Liver (tissue), 8 donors: ENCODE measurements at regions not wholly inside any gene's neighbourhood (a gene's known extent, or its start where the extent isn't known, plus 50 kb on each side); places are given as distances from the start of the nearest gene placed in this dataset.
A peak's percentile ranks its signal among the peaks of the same experiment; 100 is the strongest.

Experiments used
- DNase-seq: peaks from one replicate; pipeline ENCODE4 v3.0.0-alpha.2; 2017; ENCODE audit warnings: low spot score
- H3K27ac ChIP-seq, 2 donors: one replicate each; pipeline ENCODE4 v1.7.0; 2013; ENCODE audit warnings: inconsistent platforms in 2 of 2, low read length in 2 of 2, control low read depth in 1 of 2, low read depth in 1 of 2, mild to moderate bottlenecking in 1 of 2
- H3K27me3 ChIP-seq, 4 donors: one replicate each; pipeline versions ENCODE4 v1.6.1 to v1.7.0; 2013; ENCODE audit warnings: low read length in 3 of 4, inconsistent platforms in 1 of 4, mild to moderate bottlenecking in 1 of 4, moderate library complexity in 1 of 4; ENCODE audit not compliant: control insufficient read depth in 4 of 4, insufficient read depth in 4 of 4
- H3K36me3 ChIP-seq, 4 donors: one replicate each; pipeline versions ENCODE4 v1.6.1 to v1.7.0; 2013; ENCODE audit warnings: low read length in 3 of 4, mild to moderate bottlenecking in 3 of 4, low read depth in 1 of 4, moderate library complexity in 1 of 4; ENCODE audit not compliant: control insufficient read depth in 4 of 4, insufficient read depth in 3 of 4
- H3K4me1 ChIP-seq, 4 donors: one replicate each; pipeline versions ENCODE4 v1.6.1 to v1.7.0; 2013; ENCODE audit warnings: low read length in 3 of 4, mild to moderate bottlenecking in 3 of 4, moderate library complexity in 1 of 4; ENCODE audit not compliant: control insufficient read depth in 4 of 4, insufficient read depth in 4 of 4
- H3K4me3 ChIP-seq, 3 donors: one replicate each; pipeline versions ENCODE4 v1.6.1 to v1.7.0; 2013; ENCODE audit warnings: low read length in 3 of 3, control low read depth in 1 of 3, low read depth in 1 of 3, mild to moderate bottlenecking in 1 of 3
- H3K9ac ChIP-seq, 2 donors: one replicate each; pipeline ENCODE4 v1.7.0; 2013; ENCODE audit warnings: low read length in 2 of 2, mild to moderate bottlenecking in 2 of 2, moderate library complexity in 2 of 2, control low read depth in 1 of 2, low read depth in 1 of 2
- H3K9me3 ChIP-seq, 4 donors: one replicate each; pipeline versions ENCODE4 v1.6.1 to v1.7.0; 2013; ENCODE audit warnings: low read length in 3 of 4; ENCODE audit not compliant: control insufficient read depth in 4 of 4
- EGR1 ChIP-seq, 2 donors: IDR thresholded peaks; 2 replicates each; pipeline ENCODE4 v1.6.1; 2016 to 2018; ENCODE audit warnings: antibody characterized with exemption in 2 of 2, low read depth in 2 of 2
- FOXA1 ChIP-seq: IDR thresholded peaks from 2 replicates; pipeline ENCODE4 v1.6.1; 2016; ENCODE audit warnings: antibody characterized with exemption
- GABPA ChIP-seq, 2 donors: IDR thresholded peaks in 1 of 2; conservative IDR thresholded peaks in 1 of 2; 2 replicates each; pipeline ENCODE4 v1.6.1; 2016; ENCODE audit warnings: antibody characterized with exemption in 2 of 2, mild to moderate bottlenecking in 1 of 2, moderate library complexity in 1 of 2
- NR2F2 ChIP-seq: IDR thresholded peaks from 2 replicates; pipeline ENCODE4 v1.6.1; 2016; ENCODE audit warnings: antibody characterized with exemption
- TAF1 ChIP-seq: conservative IDR thresholded peaks from 2 replicates; pipeline ENCODE4 v1.6.1; 2016; ENCODE audit warnings: antibody characterized with exemption, mild to moderate bottlenecking
- YY1 ChIP-seq: IDR thresholded peaks from 2 replicates; pipeline ENCODE4 v1.6.1; 2016; ENCODE audit warnings: antibody characterized with exemption, mild to moderate bottlenecking
- WGBS: extraction: QIAGEN DNeasy Blood & Tissue Kit; methylation state at CpG from one replicate; pipeline ENCODE4 v1.1.7; 2013; 5-methylcytosine and 5-hydroxymethylcytosine counted together
- TF ChIP-seq, protein P1 (sequence below): fragments of 150-350 bp; IDR thresholded peaks from 2 replicates; pipeline ENCODE4 v1.5.1; 2017; ENCODE audit warnings: improper control_type of control experiment, low read depth, low read length; ENCODE audit not compliant: missing input control
- TF ChIP-seq, protein P2 (sequence below): IDR thresholded peaks from 2 replicates; pipeline ENCODE4 v1.6.1; 2016; ENCODE audit warnings: antibody characterized with exemption
- TF ChIP-seq, protein P3 (sequence below): IDR thresholded peaks from 2 replicates; pipeline ENCODE4 v1.6.1; 2016; ENCODE audit warnings: antibody characterized with exemption
- TF ChIP-seq, protein P4 (sequence below): IDR thresholded peaks from 2 replicates; pipeline ENCODE4 v1.6.1; 2016; ENCODE audit warnings: antibody characterized with exemption, mild to moderate bottlenecking
- donor health status: healthy.
- donor health status: healthy.
- donor health status: healthy.
- donor health status: healthy.
- donor health status: healthy.

DNA sequence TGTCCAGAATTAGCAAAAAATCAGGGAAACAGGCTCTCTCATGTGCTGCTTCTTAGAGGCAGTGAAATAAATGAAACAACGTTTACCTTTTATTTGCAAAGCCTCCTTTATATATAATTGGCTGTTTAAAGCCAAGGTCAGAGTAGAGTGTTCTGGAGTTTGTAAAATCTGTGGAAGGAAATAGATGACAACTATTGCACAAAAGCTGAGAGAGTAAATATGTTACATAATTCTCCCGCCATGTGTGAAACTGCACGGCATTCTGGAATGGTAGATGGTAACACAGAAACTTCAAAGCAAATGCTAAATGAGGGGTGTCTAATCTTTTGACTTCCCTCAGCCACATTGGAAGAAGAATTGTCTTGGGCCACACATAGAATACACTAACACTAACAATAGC lies 51.5 kb upstream of the FGF3 start (continued):
- TF ChIP-seq, protein P1, sequence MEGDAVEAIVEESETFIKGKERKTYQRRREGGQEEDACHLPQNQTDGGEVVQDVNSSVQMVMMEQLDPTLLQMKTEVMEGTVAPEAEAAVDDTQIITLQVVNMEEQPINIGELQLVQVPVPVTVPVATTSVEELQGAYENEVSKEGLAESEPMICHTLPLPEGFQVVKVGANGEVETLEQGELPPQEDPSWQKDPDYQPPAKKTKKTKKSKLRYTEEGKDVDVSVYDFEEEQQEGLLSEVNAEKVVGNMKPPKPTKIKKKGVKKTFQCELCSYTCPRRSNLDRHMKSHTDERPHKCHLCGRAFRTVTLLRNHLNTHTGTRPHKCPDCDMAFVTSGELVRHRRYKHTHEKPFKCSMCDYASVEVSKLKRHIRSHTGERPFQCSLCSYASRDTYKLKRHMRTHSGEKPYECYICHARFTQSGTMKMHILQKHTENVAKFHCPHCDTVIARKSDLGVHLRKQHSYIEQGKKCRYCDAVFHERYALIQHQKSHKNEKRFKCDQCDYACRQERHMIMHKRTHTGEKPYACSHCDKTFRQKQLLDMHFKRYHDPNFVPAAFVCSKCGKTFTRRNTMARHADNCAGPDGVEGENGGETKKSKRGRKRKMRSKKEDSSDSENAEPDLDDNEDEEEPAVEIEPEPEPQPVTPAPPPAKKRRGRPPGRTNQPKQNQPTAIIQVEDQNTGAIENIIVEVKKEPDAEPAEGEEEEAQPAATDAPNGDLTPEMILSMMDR: no peak
- TF ChIP-seq NR2F2: peak; percentile 13
- no peak for TF ChIP-seq EGR1 (IDR thresholded peaks at IDR 0.05; ENCODE audit: low read depth in 2 of 2)

DNA sequence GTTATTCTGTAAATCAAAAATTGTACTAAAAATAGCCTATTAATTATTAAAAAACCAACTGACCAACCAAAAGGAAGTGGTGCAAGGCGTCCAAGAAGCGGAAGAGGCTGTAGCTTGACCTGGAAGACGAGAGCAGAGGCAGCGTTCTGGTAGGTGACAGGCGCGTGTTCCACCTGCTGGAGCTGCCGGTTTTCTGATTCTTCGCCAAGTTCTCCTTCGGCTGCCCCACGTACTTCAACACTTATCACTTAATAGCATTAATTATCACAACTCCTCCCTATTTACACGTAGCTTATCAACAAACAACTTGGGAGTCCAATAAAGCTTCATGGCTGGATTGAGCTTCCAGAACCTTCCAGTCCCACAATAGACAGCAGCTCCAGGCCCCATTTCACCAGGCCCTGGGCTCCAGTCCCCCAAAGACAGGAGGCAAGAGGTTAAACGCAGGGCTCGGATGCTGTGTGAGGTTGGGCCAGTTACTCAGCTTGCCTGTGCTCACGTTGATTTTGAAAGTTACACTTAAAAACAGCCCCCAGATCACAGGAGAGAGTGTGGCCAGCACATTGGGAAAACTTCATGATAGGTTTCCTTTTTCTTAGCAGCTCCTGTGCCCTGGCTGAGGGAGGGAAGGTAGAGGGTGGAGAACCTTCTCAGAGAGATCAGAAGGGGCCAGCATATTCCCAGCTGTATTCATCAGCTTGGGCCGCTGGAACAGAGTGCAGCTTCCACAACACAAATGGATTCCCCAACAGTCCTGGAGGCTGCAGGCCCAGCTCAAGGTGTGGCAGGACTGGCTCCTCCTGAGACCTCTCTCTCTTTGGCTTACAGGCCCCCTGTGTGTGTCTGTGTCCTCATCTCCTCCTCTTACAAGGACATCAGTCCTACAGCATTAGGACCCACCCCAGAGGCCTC lies 54.2 kb upstream of the FGF3 start:
- 89% methylated on average over 15 of the region's 15 CpGs for WGBS
- Histone ChIP-seq H3K9ac (no peak overlapping the region), H3K27ac (no peak overlapping the region), H3K36me3 (no peaks in the 10 kb centered on the region), H3K4me1 (peaks cover 0 to 3% (median 1%) of the 10 kb centered on the region in 4 donors), H3K27me3 (no peaks in the 10 kb centered on the region), H3K4me3 (no peak overlapping the region), H3K9me3 (no peaks in the 10 kb centered on the region)
- no peak for TF ChIP-seq FOXA1
- TF ChIP-seq, protein P2, sequence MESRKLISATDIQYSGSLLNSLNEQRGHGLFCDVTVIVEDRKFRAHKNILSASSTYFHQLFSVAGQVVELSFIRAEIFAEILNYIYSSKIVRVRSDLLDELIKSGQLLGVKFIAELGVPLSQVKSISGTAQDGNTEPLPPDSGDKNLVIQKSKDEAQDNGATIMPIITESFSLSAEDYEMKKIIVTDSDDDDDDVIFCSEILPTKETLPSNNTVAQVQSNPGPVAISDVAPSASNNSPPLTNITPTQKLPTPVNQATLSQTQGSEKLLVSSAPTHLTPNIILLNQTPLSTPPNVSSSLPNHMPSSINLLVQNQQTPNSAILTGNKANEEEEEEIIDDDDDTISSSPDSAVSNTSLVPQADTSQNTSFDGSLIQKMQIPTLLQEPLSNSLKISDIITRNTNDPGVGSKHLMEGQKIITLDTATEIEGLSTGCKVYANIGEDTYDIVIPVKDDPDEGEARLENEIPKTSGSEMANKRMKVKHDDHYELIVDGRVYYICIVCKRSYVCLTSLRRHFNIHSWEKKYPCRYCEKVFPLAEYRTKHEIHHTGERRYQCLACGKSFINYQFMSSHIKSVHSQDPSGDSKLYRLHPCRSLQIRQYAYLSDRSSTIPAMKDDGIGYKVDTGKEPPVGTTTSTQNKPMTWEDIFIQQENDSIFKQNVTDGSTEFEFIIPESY: no peak
- TF ChIP-seq, protein P3, sequence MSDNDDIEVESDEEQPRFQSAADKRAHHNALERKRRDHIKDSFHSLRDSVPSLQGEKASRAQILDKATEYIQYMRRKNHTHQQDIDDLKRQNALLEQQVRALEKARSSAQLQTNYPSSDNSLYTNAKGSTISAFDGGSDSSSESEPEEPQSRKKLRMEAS: no peak
- no peak for TF ChIP-seq TAF1
- no peak for TF ChIP-seq YY1
- TF ChIP-seq EGR1 (IDR thresholded peaks at IDR 0.05; ENCODE audit: low read depth in 2 of 2): no peak
- TF ChIP-seq, protein P4, sequence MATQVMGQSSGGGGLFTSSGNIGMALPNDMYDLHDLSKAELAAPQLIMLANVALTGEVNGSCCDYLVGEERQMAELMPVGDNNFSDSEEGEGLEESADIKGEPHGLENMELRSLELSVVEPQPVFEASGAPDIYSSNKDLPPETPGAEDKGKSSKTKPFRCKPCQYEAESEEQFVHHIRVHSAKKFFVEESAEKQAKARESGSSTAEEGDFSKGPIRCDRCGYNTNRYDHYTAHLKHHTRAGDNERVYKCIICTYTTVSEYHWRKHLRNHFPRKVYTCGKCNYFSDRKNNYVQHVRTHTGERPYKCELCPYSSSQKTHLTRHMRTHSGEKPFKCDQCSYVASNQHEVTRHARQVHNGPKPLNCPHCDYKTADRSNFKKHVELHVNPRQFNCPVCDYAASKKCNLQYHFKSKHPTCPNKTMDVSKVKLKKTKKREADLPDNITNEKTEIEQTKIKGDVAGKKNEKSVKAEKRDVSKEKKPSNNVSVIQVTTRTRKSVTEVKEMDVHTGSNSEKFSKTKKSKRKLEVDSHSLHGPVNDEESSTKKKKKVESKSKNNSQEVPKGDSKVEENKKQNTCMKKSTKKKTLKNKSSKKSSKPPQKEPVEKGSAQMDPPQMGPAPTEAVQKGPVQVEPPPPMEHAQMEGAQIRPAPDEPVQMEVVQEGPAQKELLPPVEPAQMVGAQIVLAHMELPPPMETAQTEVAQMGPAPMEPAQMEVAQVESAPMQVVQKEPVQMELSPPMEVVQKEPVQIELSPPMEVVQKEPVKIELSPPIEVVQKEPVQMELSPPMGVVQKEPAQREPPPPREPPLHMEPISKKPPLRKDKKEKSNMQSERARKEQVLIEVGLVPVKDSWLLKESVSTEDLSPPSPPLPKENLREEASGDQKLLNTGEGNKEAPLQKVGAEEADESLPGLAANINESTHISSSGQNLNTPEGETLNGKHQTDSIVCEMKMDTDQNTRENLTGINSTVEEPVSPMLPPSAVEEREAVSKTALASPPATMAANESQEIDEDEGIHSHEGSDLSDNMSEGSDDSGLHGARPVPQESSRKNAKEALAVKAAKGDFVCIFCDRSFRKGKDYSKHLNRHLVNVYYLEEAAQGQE: no peak
- no peak for TF ChIP-seq GABPA (IDR thresholded peaks at IDR 0.05 in 1 of 2, conservative IDR thresholded peaks at IDR 0.05 in 1 of 2)
- no peak for DNase-seq
